GM18508 (cell line): ENCODE measurements at regions not wholly inside any gene's neighbourhood (a gene's known extent, or its start where the extent isn't known, plus 50 kb on each side); places are given as distances from the start of the nearest gene placed in this dataset.

Experiments
- ATAC-seq: cut with Tn5 transposase; IDR thresholded peaks from one replicate; pipeline ENCODE4 v1.9.1; 2021; ENCODE audit warnings: moderate number of reproducible peaks; ENCODE audit not compliant: insufficient read depth, unreplicated experiment

- ATAC-seq, result no peak
Observed at GRCh38 chr12:13695781-13696180, 285.6 kb downstream of the GRIN2B start.

- ATAC-seq, result no peak
Observed at GRCh38 chr12:13692332-13692731, 289.1 kb downstream of the GRIN2B start.

GRCh38 chr12:13691598-13691997 is 289.8 kb downstream of the GRIN2B start:
- no peak for ATAC-seq

- ATAC-seq, result no peak
Observed at GRCh38 chr12:13687633-13688032, 293.8 kb downstream of the GRIN2B start.

- ATAC-seq, result no peak
Observed at GRCh38 chr12:13686260-13686659, 295.1 kb downstream of the GRIN2B start.

GRCh38 chr12:13680916-13681315 is 300.5 kb downstream of the GRIN2B start:
- no peak for ATAC-seq

GRCh38 chr12:13676880-13677279 is 304.5 kb downstream of the GRIN2B start:
- no peak for ATAC-seq

- no peak for ATAC-seq
Observed at GRCh38 chr12:13670285-13670866, 311.0 kb downstream of the GRIN2B start.

- no peak for ATAC-seq
Observed at GRCh38 chr12:13668880-13669279, 312.5 kb downstream of the GRIN2B start.

- no peak for ATAC-seq
Observed at GRCh38 chr12:13666806-13667205, 314.6 kb downstream of the GRIN2B start.

GRCh38 chr12:13661005-13661887 is 320.2 kb downstream of the GRIN2B start:
- ATAC-seq, result no peak

- ATAC-seq, result no peak
Observed at GRCh38 chr12:13654456-13654855, 326.9 kb downstream of the GRIN2B start.

GRCh38 chr12:13652105-13652504 is 329.3 kb downstream of the GRIN2B start:
- ATAC-seq, result no peak

GRCh38 chr12:13635709-13636108 is 345.7 kb downstream of the GRIN2B start:
- no peak for ATAC-seq

- no peak for ATAC-seq
Observed at GRCh38 chr12:13631873-13632272, 349.5 kb downstream of the GRIN2B start.

- ATAC-seq, result no peak
Observed at GRCh38 chr12:13630354-13630753, 351.0 kb downstream of the GRIN2B start.

GRCh38 chr12:13628067-13628466 is 353.3 kb downstream of the GRIN2B start:
- no peak for ATAC-seq

GRCh38 chr12:13627536-13627935 is 353.9 kb downstream of the GRIN2B start:
- ATAC-seq, result no peak

- no peak for ATAC-seq
Observed at GRCh38 chr12:13613297-13613696, 368.1 kb downstream of the GRIN2B start.

- ATAC-seq, result no peak
Observed at GRCh38 chr12:13609894-13610679, 371.3 kb downstream of the GRIN2B start.

- ATAC-seq, result no peak
Observed at GRCh38 chr12:13606290-13606689, 375.1 kb downstream of the GRIN2B start.
